H9 (cell line): ENCODE measurements at regions not wholly inside any gene's neighbourhood (a gene's known extent, or its start where the extent isn't known, plus 50 kb on each side); places are given as distances from the start of the nearest gene placed in this dataset.
"Not testable (repeated sequence)": the region's sequence is repeated elsewhere in the genome, so short reads cannot be mapped to it uniquely, and the experiment has no call there.

Experiments used
- DNase-seq: peaks from one replicate; pipeline ENCODE4 v3.0.0-alpha.2; 2017
- H2AFZ ChIP-seq: one replicate; pipeline ENCODE4 v1.6.1; 2013; ENCODE audit warnings: mild to moderate bottlenecking, low read length, control low read depth, moderate library complexity
- H2AK5ac ChIP-seq: 2 replicates; pipeline ENCODE4 v1.6.1; 2013; ENCODE audit warnings: low read length, control low read depth, mixed read lengths; ENCODE audit not compliant: insufficient read length
- H2BK120ac ChIP-seq: one replicate; pipeline ENCODE4 v1.6.1; 2013; ENCODE audit warnings: low read depth, mild to moderate bottlenecking, low read length, control low read depth, inconsistent platforms; ENCODE audit not compliant: poor library complexity, severe bottlenecking
- H2BK12ac ChIP-seq: 2 replicates; pipeline ENCODE4 v1.6.1; 2013; ENCODE audit warnings: low read length, control low read depth, mixed read lengths, low read depth; ENCODE audit not compliant: insufficient read length
- H2BK15ac ChIP-seq: 2 replicates; pipeline ENCODE4 v1.6.1; 2013; ENCODE audit warnings: low read depth, low read length, control low read depth
- H2BK20ac ChIP-seq: one replicate; pipeline ENCODE4 v1.6.1; 2013; ENCODE audit warnings: low read depth, mild to moderate bottlenecking, low read length, control low read depth, inconsistent platforms; ENCODE audit not compliant: poor library complexity, severe bottlenecking
- H2BK5ac ChIP-seq: 2 replicates; pipeline ENCODE4 v1.6.1; 2013; ENCODE audit warnings: low read length, control low read depth, mixed read lengths; ENCODE audit not compliant: insufficient read length
- H3K14ac ChIP-seq: 2 replicates; pipeline ENCODE4 v1.6.1; 2013; ENCODE audit warnings: low read length, control low read depth; ENCODE audit not compliant: insufficient read depth
- H3K18ac ChIP-seq: 2 replicates; pipeline ENCODE4 v1.6.1; 2013; ENCODE audit warnings: low read depth, mild to moderate bottlenecking, mixed read lengths, low read length, control low read depth; ENCODE audit not compliant: insufficient read length
- H3K23ac ChIP-seq: 2 replicates; pipeline ENCODE4 v1.6.1; 2013; ENCODE audit warnings: low read length, control low read depth, mixed read lengths, low read depth; ENCODE audit not compliant: insufficient read length
- H3K23me2 ChIP-seq: 2 replicates; pipeline ENCODE4 v1.6.1; 2013; ENCODE audit warnings: low read depth, mild to moderate bottlenecking, mixed read lengths, low read length, control low read depth; ENCODE audit not compliant: insufficient read length, poor library complexity, severe bottlenecking
- H3K27ac ChIP-seq: 2 replicates; pipeline ENCODE4 v1.5.1; 2013; ENCODE audit warnings: low read length, control low read depth, mixed read lengths, low read depth; ENCODE audit not compliant: insufficient read length
- H3K27me3 ChIP-seq: 2 replicates; pipeline ENCODE4 v1.6.1; 2013; ENCODE audit warnings: low read length, control low read depth, inconsistent platforms; ENCODE audit not compliant: insufficient read depth
- H3K4ac ChIP-seq: 2 replicates; pipeline ENCODE4 v1.6.1; 2013; ENCODE audit warnings: low read depth, mild to moderate bottlenecking, control low read depth, inconsistent platforms, low read length, moderate library complexity
- H3K4me1 ChIP-seq: 2 replicates; pipeline ENCODE4 v1.6.1; 2013; ENCODE audit warnings: low read length, control low read depth, inconsistent platforms; ENCODE audit not compliant: insufficient read depth
- H3K4me2 ChIP-seq: 2 replicates; pipeline ENCODE4 v1.6.1; 2013; ENCODE audit warnings: low read length, control low read depth, mixed read lengths; ENCODE audit not compliant: insufficient read length, insufficient read depth
- H3K56ac ChIP-seq: 2 replicates; pipeline ENCODE4 v1.6.1; 2013; ENCODE audit warnings: low read depth, mild to moderate bottlenecking, mixed read lengths, low read length, control low read depth; ENCODE audit not compliant: insufficient read length
- H3K79me1 ChIP-seq: 2 replicates; pipeline ENCODE4 v1.6.1; 2013; ENCODE audit warnings: low read depth, mild to moderate bottlenecking, moderate library complexity, low read length, control low read depth, inconsistent platforms; ENCODE audit not compliant: insufficient read depth, poor library complexity, severe bottlenecking
- H3K79me2 ChIP-seq: 2 replicates; pipeline ENCODE4 v1.6.1; 2013; ENCODE audit warnings: low read length, control low read depth, inconsistent platforms; ENCODE audit not compliant: insufficient read depth
- H3K9ac ChIP-seq: 2 replicates; pipeline ENCODE4 v1.6.1; 2013; ENCODE audit warnings: low read length, control low read depth, mixed read lengths; ENCODE audit not compliant: insufficient read length; ENCODE audit errors: extremely low read depth
- H3K9me3 ChIP-seq: one replicate; pipeline ENCODE4 v1.6.1; 2013; ENCODE audit warnings: low read depth, low read length, inconsistent platforms; ENCODE audit not compliant: control insufficient read depth
- H3T11ph ChIP-seq: one replicate; pipeline ENCODE4 v1.6.1; 2013; ENCODE audit warnings: mild to moderate bottlenecking, low read length, control low read depth, inconsistent platforms
- H4K20me1 ChIP-seq: one replicate; pipeline ENCODE4 v1.6.1; 2013; ENCODE audit not compliant: control insufficient read depth, insufficient read length, insufficient read depth
- H4K5ac ChIP-seq: 2 replicates; pipeline ENCODE4 v1.6.1; 2013; ENCODE audit warnings: low read depth, mild to moderate bottlenecking, mixed read lengths, low read length, control low read depth; ENCODE audit not compliant: insufficient read length
- H4K8ac ChIP-seq: replicated peaks from 2 replicates; pipeline ENCODE4 v1.6.1; 2013; ENCODE audit warnings: low read length, control low read depth, mixed read lengths, low read depth; ENCODE audit not compliant: insufficient read length
- H4K91ac ChIP-seq: 2 replicates; pipeline ENCODE4 v1.6.1; 2013; ENCODE audit warnings: low read depth, mild to moderate bottlenecking, moderate library complexity, mixed read lengths, low read length, control low read depth; ENCODE audit not compliant: insufficient read length
- H3K27ac Mint-ChIP-seq, 3 experiments: 2 replicates in 2 of 3; 3 replicates in 1 of 3; pipeline ENCODE4 v1.8.0; 2020 to 2021; ENCODE audit warnings: mixed read lengths in 3 of 3, mild to moderate bottlenecking in 1 of 3, moderate library complexity in 1 of 3
- H3K27me3 Mint-ChIP-seq: 2 replicates; pipeline ENCODE4 v1.8.0; 2021; ENCODE audit warnings: low read depth, mild to moderate bottlenecking, moderate library complexity, mixed read lengths
- H3K36me3 Mint-ChIP-seq, 3 experiments: 2 replicates in 2 of 3; 3 replicates in 1 of 3; pipeline ENCODE4 v1.8.0; 2020 to 2021; ENCODE audit warnings: low read depth in 3 of 3, mixed read lengths in 3 of 3; ENCODE audit not compliant: insufficient read depth in 1 of 3
- H3K4me1 Mint-ChIP-seq, 2 experiments: 2 replicates each; pipeline ENCODE4 v1.8.0; 2020; ENCODE audit warnings: mixed read lengths in 2 of 2
- H3K4me3 Mint-ChIP-seq, 2 experiments: 2 replicates in 1 of 2; 3 replicates in 1 of 2; pipeline ENCODE4 v1.8.0; 2020 to 2021; ENCODE audit warnings: mild to moderate bottlenecking in 2 of 2, mixed read lengths in 2 of 2, moderate library complexity in 1 of 2
- H3K9me3 Mint-ChIP-seq, 2 experiments: 2 replicates in 1 of 2; 3 replicates in 1 of 2; pipeline ENCODE4 v1.8.0; 2020; ENCODE audit warnings: mild to moderate bottlenecking in 2 of 2, mixed read lengths in 2 of 2, moderate library complexity in 1 of 2
- WGBS: extraction: QIAGEN DNeasy Blood & Tissue Kit; methylation state at CpG from one replicate; pipeline ENCODE4 v1.1.7; 2013; ENCODE audit warnings: missing lambda C conversion rate, low lambda C conversion rate, mixed read lengths; ENCODE audit not compliant: insufficient read length; ENCODE audit errors: extremely low coverage; 5-methylcytosine and 5-hydroxymethylcytosine counted together
- TF ChIP-seq, protein P1 (sequence below): fragments of 200-600 bp; sonication (generic); conservative IDR thresholded peaks from 3 replicates; pipeline ENCODE4 v1.8.0; 2021; ENCODE audit warnings: antibody characterized with exemption, mild to moderate bottlenecking

DNA sequence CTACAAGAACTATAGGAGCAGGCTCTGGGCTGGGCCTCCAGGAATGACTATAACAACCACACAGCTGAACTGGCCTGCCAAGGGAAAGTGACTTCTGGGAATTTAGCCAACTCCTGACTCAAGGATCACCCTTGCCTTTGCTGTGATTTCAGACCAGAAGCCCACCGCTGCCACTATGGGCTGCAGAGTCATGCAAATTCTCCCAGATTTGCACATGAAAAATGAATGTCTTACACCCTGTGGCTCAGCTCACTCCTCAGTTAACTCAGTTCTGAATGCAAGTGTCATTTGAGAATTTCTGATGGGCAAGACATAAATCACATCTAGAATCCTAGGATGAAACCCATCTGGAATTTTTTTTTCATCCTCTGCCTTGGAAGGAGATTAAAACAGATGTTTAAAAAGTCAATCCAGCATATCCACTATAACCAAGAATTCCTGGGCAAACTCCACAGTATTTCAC is 186.5 kb upstream of the BET1 start:
- H2AK5ac ChIP-seq, result no peak overlapping the region
- no peak overlapping the region for H3K23ac ChIP-seq
- H3K4me2 ChIP-seq, result no peak overlapping the region
- no peak overlapping the region for H3K4ac ChIP-seq
- peaks cover 10% of the 10 kb centered on the region in 2 experiments for H3K4me1 Mint-ChIP-seq
- H3K4me3 Mint-ChIP-seq, result no peak overlapping the region
- no peak overlapping the region for H3K27ac ChIP-seq
- no peak for DNase-seq
- no peak overlapping the region for H3K18ac ChIP-seq
- H3K9ac ChIP-seq, result no peak overlapping the region
- no peak overlapping the region for H3K56ac ChIP-seq
- no peaks in the 10 kb centered on the region for H3K27me3 ChIP-seq
- H3T11ph ChIP-seq, result no peak overlapping the region
- H2BK12ac ChIP-seq, result no peak overlapping the region
- no peak overlapping the region for H2BK120ac ChIP-seq
- H3K36me3 Mint-ChIP-seq, result peaks cover 0 to 9% (median 0%) of the 10 kb centered on the region in 3 experiments; a peak in 4 of 7 replicates
- peaks cover 4 to 8% of the 10 kb centered on the region in 2 experiments; a peak in 4 of 5 replicates for H3K9me3 Mint-ChIP-seq
- no peak overlapping the region for H4K91ac ChIP-seq
- no peak overlapping the region for H2BK5ac ChIP-seq
- no peak overlapping the region for H2BK15ac ChIP-seq
- H3K23me2 ChIP-seq, result peaks cover 2% of the 10 kb centered on the region
- no peaks in the 10 kb centered on the region for H3K79me1 ChIP-seq
- H3K27ac Mint-ChIP-seq, result no peak overlapping the region
- no peak overlapping the region; the same call in 1 of the 2 replicates for H3K14ac ChIP-seq
- no peaks in the 10 kb centered on the region for H4K20me1 ChIP-seq
- no peak overlapping the region for H4K8ac ChIP-seq
- WGBS, result no CpG with 5 or more reads among the region's 1 CpG
- H3K27me3 Mint-ChIP-seq, result no peaks in the 10 kb centered on the region
- H4K5ac ChIP-seq, result no peak overlapping the region
- H3K4me1 ChIP-seq, result peaks cover 4% of the 10 kb centered on the region
- TF ChIP-seq, protein P1, sequence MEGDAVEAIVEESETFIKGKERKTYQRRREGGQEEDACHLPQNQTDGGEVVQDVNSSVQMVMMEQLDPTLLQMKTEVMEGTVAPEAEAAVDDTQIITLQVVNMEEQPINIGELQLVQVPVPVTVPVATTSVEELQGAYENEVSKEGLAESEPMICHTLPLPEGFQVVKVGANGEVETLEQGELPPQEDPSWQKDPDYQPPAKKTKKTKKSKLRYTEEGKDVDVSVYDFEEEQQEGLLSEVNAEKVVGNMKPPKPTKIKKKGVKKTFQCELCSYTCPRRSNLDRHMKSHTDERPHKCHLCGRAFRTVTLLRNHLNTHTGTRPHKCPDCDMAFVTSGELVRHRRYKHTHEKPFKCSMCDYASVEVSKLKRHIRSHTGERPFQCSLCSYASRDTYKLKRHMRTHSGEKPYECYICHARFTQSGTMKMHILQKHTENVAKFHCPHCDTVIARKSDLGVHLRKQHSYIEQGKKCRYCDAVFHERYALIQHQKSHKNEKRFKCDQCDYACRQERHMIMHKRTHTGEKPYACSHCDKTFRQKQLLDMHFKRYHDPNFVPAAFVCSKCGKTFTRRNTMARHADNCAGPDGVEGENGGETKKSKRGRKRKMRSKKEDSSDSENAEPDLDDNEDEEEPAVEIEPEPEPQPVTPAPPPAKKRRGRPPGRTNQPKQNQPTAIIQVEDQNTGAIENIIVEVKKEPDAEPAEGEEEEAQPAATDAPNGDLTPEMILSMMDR, result no peak
- no peak overlapping the region for H2BK20ac ChIP-seq
- no peaks in the 10 kb centered on the region for H3K79me2 ChIP-seq
- H2AFZ ChIP-seq, result no peak overlapping the region
- H3K9me3 ChIP-seq, result no peaks in the 10 kb centered on the region

DNA sequence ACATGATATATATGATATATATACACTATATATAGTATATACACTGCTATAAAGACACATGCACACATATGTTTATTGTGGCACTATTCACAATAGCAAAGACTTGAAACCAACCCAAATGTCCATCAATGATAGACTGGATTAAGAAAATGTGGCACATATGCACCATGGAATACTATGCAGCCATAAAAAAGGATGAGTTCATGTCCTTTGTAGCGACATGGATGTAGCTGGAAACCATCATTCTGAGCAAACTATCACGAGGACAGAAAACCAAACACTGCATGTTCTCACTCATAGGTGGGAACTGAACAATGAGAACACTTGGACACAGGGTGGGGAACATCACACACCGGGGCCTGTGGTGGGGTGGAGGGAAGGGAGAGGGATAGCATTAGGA is 190.3 kb upstream of the BET1 start:
- H2AK5ac ChIP-seq, H2BK12ac ChIP-seq, H3K9me3 ChIP-seq, H2BK15ac ChIP-seq, H3K9me3 Mint-ChIP-seq, H4K8ac ChIP-seq, H3T11ph ChIP-seq, H3K27me3 Mint-ChIP-seq, H3K27ac ChIP-seq, H4K91ac ChIP-seq, H3K79me1 ChIP-seq, H2BK5ac ChIP-seq, H3K27me3 ChIP-seq, H2AFZ ChIP-seq, H2BK120ac ChIP-seq, H2BK20ac ChIP-seq, DNase-seq, H3K4ac ChIP-seq, H3K27ac Mint-ChIP-seq, H3K23me2 ChIP-seq, H4K5ac ChIP-seq, H3K4me1 ChIP-seq, H3K14ac ChIP-seq, H3K9ac ChIP-seq, H3K23ac ChIP-seq, H3K18ac ChIP-seq, H3K4me3 Mint-ChIP-seq, H3K56ac ChIP-seq, H3K79me2 ChIP-seq, H4K20me1 ChIP-seq, H3K36me3 Mint-ChIP-seq, H3K4me2 ChIP-seq: not testable (repeated sequence)
- peaks cover 10% of the 10 kb centered on the region in 2 experiments for H3K4me1 Mint-ChIP-seq
- no CpG with 5 or more reads among the region's 3 CpGs for WGBS
